ENCODE measurements at regions not wholly inside any gene's neighbourhood (a gene's known extent, or its start where the extent isn't known, plus 50 kb on each side); places are given as distances from the start of the nearest gene placed in this dataset.

DNA sequence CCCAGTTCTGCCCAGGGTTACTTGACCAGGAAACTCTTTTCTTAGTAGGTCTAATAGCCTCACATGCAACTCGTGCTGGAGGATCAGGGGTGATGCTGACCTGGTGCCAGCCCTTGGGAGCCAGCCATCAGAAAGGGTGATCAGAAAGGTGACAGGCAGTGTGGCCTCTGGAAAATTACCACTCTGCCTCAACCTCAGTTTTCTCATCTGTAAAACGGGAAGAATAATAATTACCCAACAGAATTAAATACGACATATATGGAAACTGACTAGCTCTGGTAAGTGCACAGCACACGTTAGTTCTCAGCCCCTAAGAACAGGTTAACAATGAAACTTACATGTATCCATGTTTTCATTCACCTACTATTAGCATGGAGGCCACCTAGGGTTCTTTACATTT is 157.6 kb downstream of the EN1 start:
- Mint-ChIP-seq H3K4me1 (no peaks in the 10 kb centered on the region), H3K4me3 (no peak overlapping the region), H3K27ac (no peak overlapping the region), H3K27me3 (peaks cover 0 to 1% of the 10 kb centered on the region in 2 donors), H3K36me3 (no peaks in the 10 kb centered on the region), H3K9me3 (peaks cover 0 to 11% (median 5%) of the 10 kb centered on the region in 5 donors)
- H3K27ac ChIP-seq (ENCODE audit: low read depth, low read length), result no peak overlapping the region
- no peaks in the 10 kb centered on the region for H3K4me1 ChIP-seq (ENCODE audit: insufficient read depth, low read length)
- no peaks in the 10 kb centered on the region for H3K27me3 ChIP-seq (ENCODE audit: insufficient read depth, low read length, poor library complexity, severe bottlenecking)
- POLR2A ChIA-PET, result no interaction called here
- CTCF ChIA-PET, result no interaction called here
- no peaks in the 10 kb centered on the region for H3K36me3 ChIP-seq (ENCODE audit: insufficient read depth, low read length)
- no peak overlapping the region for H3K4me3 ChIP-seq (ENCODE audit: low read length)
- no peaks in the 10 kb centered on the region for H3K9me3 ChIP-seq (ENCODE audit: low read length)
- no peak for DNase-seq

DNA sequence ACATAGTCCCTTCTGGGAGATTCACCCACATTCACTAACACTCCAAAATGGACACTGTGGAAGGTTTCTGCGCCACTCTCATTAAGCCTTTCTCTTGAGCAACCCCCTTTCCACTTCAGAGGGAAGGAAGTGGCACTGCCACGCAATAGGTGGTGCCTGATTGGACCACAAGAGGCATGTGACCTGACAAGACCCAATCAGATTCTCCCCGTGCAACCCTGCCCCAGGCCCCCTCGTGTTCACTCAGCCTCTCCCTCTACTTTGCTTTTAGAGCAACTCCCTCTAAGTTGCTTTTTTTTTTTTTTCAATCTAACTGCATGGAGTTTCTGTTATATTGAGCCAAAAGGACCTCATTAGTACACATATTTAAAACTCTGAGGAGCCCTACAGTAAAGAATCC is 158.0 kb downstream of the EN1 start:
- POLR2A ChIA-PET, result no interaction called here
- Histone ChIP-seq H3K27me3 (ENCODE audit: insufficient read depth, low read length, poor library complexity, severe bottlenecking) (no peaks in the 10 kb centered on the region), H3K9me3 (ENCODE audit: low read length) (no peaks in the 10 kb centered on the region), H3K4me3 (ENCODE audit: low read length) (no peak overlapping the region), H3K4me1 (ENCODE audit: insufficient read depth, low read length) (no peaks in the 10 kb centered on the region), H3K36me3 (ENCODE audit: insufficient read depth, low read length) (no peaks in the 10 kb centered on the region), H3K27ac (ENCODE audit: low read depth, low read length) (no peak overlapping the region)
- Mint-ChIP-seq H3K9me3 (peaks cover 0 to 11% (median 5%) of the 10 kb centered on the region in 5 donors), H3K27me3 (peaks cover 0 to 1% of the 10 kb centered on the region in 2 donors), H3K36me3 (no peaks in the 10 kb centered on the region), H3K4me3 (no peak overlapping the region), H3K4me1 (no peaks in the 10 kb centered on the region), H3K27ac (no peak overlapping the region)
- DNase-seq, result no peak
- CTCF ChIA-PET, result no interaction called here

DNA sequence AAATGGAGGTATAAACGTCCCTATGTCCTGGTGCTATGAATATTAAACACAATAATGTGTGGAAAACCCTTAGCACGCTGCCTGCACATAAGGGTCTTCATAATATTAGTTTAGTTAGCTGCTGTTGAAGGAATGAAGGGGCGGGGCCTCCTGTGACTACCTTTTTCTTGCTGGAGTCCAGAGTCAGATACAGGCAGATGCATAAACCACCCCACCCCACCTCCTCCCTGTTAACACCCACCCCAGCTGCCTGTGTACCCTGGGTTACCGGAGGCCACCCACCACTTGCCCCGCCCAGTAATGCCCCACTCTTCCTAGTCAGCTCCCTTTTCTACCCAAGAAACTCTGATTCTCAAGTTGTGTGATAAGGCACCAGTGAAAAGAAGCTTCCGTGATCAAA is 158.4 kb downstream of the EN1 start:
- CTCF ChIA-PET, result no interaction called here

DNA sequence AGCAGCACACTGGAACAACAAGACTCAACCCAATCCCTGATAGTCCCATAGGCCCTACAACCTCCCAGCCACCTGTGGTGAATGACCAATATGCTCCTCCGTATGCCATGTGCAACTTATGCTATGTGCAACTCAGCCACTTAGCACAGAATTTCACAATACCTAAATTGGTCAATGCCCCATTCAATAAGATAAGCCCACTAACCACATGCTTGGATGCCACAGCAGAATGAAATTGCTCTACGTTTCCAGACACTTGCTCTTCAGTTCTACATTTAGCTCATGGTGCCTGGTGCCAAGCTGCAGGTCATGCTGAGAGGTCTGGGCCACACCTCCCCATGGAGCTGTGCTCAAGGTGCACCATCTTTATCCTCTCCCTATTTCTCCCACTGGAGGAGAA is 159.8 kb downstream of the EN1 start:
- H3K36me3 ChIP-seq (ENCODE audit: insufficient read depth, low read length), result no peaks in the 10 kb centered on the region
- no peaks in the 10 kb centered on the region for H3K27me3 ChIP-seq (ENCODE audit: insufficient read depth, low read length, poor library complexity, severe bottlenecking)
- H3K27ac ChIP-seq (ENCODE audit: low read depth, low read length), result no peak overlapping the region
- DNase-seq, result no peak
- Mint-ChIP-seq H3K36me3 (no peaks in the 10 kb centered on the region), H3K27ac (no peak overlapping the region), H3K27me3 (peaks cover 0 to 1% of the 10 kb centered on the region in 2 donors), H3K9me3 (peaks cover 0 to 9% (median 5%) of the 10 kb centered on the region in 5 donors), H3K4me3 (no peak overlapping the region), H3K4me1 (no peaks in the 10 kb centered on the region)
- no peak overlapping the region for H3K4me3 ChIP-seq (ENCODE audit: low read length)
- H3K9me3 ChIP-seq (ENCODE audit: low read length), result no peaks in the 10 kb centered on the region
- no peaks in the 10 kb centered on the region for H3K4me1 ChIP-seq (ENCODE audit: insufficient read depth, low read length)
- POLR2A ChIA-PET, result no interaction called here
- CTCF ChIA-PET, result no interaction called here

More for the DNA sequence above, 158.4 kb downstream of the EN1 start:
- H3K4me3 Mint-ChIP-seq, result no peak overlapping the region
- Histone ChIP-seq H3K4me1 (ENCODE audit: insufficient read depth, low read length) (no peaks in the 10 kb centered on the region), H3K27me3 (ENCODE audit: insufficient read depth, low read length, poor library complexity, severe bottlenecking) (no peaks in the 10 kb centered on the region), H3K4me3 (ENCODE audit: low read length) (no peak overlapping the region), H3K27ac (ENCODE audit: low read depth, low read length) (no peak overlapping the region), H3K9me3 (ENCODE audit: low read length) (no peaks in the 10 kb centered on the region), H3K36me3 (ENCODE audit: insufficient read depth, low read length) (no peaks in the 10 kb centered on the region)
- H3K9me3 Mint-ChIP-seq, result peaks cover 0 to 11% (median 5%) of the 10 kb centered on the region in 5 donors
- POLR2A ChIA-PET, result no interaction called here
- H3K36me3 Mint-ChIP-seq, result no peaks in the 10 kb centered on the region
- no peaks in the 10 kb centered on the region for H3K4me1 Mint-ChIP-seq
- no peak overlapping the region for H3K27ac Mint-ChIP-seq
- DNase-seq, result no peak
- peaks cover 0 to 1% of the 10 kb centered on the region in 2 donors for H3K27me3 Mint-ChIP-seq

DNA sequence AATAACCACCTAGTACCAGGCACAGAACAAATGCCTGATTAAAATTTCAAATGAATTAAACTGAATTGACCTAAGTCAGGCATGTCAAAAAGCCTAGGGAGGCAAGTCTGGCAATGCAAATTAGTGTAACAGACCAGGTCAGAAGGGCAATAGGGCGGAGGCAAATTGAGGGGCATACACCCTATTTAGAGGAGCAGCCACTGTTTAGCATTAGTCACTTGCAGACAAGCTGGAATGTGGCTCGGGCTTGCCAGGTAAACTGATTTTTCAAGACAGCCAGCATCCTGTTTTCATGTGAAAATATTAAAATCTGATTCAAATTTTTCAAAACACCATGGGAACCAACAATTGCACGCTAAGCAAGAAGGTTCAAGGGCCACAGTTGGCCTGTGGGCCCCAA is 160.3 kb downstream of the EN1 start:
- Mint-ChIP-seq H3K27me3 (peaks cover 0 to 1% of the 10 kb centered on the region in 2 donors), H3K4me1 (no peaks in the 10 kb centered on the region), H3K27ac (no peak overlapping the region), H3K9me3 (peaks cover 0 to 8% (median 5%) of the 10 kb centered on the region in 5 donors), H3K36me3 (no peaks in the 10 kb centered on the region), H3K4me3 (no peak overlapping the region)
- Histone ChIP-seq H3K4me3 (ENCODE audit: low read length) (no peak overlapping the region), H3K4me1 (ENCODE audit: insufficient read depth, low read length) (no peaks in the 10 kb centered on the region), H3K9me3 (ENCODE audit: low read length) (no peaks in the 10 kb centered on the region), H3K27me3 (ENCODE audit: insufficient read depth, low read length, poor library complexity, severe bottlenecking) (no peaks in the 10 kb centered on the region), H3K27ac (ENCODE audit: low read depth, low read length) (no peak overlapping the region), H3K36me3 (ENCODE audit: insufficient read depth, low read length) (no peaks in the 10 kb centered on the region)
- DNase-seq, result no peak
- POLR2A ChIA-PET, result no interaction called here
- CTCF ChIA-PET, result no interaction called here

DNA sequence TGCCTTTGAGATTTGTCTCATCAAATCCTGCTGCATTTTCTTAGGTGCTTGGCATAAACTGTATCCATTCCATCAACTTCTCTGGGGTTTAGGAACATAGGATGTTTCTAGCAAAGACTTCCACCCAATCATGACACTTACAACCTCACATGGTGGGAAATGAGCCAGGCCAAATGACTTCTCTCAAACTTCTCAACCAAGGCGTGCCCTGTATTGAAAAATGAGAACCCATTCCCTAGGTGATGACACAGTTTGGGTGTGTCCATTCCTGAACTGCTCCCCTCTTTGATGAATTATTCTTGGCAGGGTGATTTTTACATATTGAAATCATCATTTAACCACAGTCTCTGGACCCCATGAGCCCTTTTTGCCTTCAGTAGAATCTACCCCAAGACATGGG is 161.1 kb downstream of the EN1 start:
- H3K9me3 Mint-ChIP-seq, result peaks cover 0 to 5% (median 5%) of the 10 kb centered on the region in 5 donors
- no peaks in the 10 kb centered on the region for H3K36me3 Mint-ChIP-seq
- peaks cover 0 to 1% of the 10 kb centered on the region in 2 donors for H3K27me3 Mint-ChIP-seq
- no peak overlapping the region for H3K4me3 Mint-ChIP-seq
- Histone ChIP-seq H3K27ac (ENCODE audit: low read depth, low read length) (no peak overlapping the region), H3K36me3 (ENCODE audit: insufficient read depth, low read length) (no peaks in the 10 kb centered on the region), H3K4me1 (ENCODE audit: insufficient read depth, low read length) (no peaks in the 10 kb centered on the region), H3K4me3 (ENCODE audit: low read length) (no peak overlapping the region), H3K27me3 (ENCODE audit: insufficient read depth, low read length, poor library complexity, severe bottlenecking) (no peaks in the 10 kb centered on the region), H3K9me3 (ENCODE audit: low read length) (no peaks in the 10 kb centered on the region)
- CTCF ChIA-PET, result no interaction called here
- H3K27ac Mint-ChIP-seq, result no peak overlapping the region
- DNase-seq, result no peak
- no peaks in the 10 kb centered on the region for H3K4me1 Mint-ChIP-seq
- POLR2A ChIA-PET, result no interaction called here

DNA sequence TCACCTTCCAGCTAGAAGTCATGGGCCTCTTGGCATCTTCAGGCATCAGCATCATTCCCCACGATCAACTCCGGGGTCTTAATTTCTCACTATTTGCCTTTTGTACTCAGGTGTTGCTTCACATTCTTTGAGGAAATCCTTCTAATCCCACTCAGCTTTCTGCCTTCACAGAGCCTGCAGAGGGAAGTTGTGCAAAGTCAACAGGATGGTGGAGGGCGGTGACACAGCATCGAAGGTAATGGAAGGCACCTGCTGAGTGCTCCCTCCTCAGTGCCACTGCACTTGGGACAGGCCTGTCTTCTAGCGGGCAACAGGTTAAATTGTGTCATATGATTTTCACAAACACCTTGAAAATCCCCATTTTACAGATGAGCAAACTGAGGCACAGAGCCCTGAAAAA is 164.0 kb downstream of the EN1 start:
- Mint-ChIP-seq H3K27me3 (no peaks in the 10 kb centered on the region), H3K4me1 (no peaks in the 10 kb centered on the region), H3K36me3 (peaks cover 0 to 1% (median 0%) of the 10 kb centered on the region in 3 donors), H3K4me3 (no peak overlapping the region), H3K27ac (no peak overlapping the region), H3K9me3 (peaks cover 0 to 4% (median 0%) of the 10 kb centered on the region in 5 donors)
- Histone ChIP-seq H3K36me3 (ENCODE audit: insufficient read depth, low read length) (no peaks in the 10 kb centered on the region), H3K4me1 (ENCODE audit: insufficient read depth, low read length) (no peaks in the 10 kb centered on the region), H3K9me3 (ENCODE audit: low read length) (no peaks in the 10 kb centered on the region), H3K27me3 (ENCODE audit: insufficient read depth, low read length, poor library complexity, severe bottlenecking) (no peaks in the 10 kb centered on the region), H3K4me3 (ENCODE audit: low read length) (no peak overlapping the region), H3K27ac (ENCODE audit: low read depth, low read length) (no peak overlapping the region)
- POLR2A ChIA-PET, result no interaction called here
- CTCF ChIA-PET, result no interaction called here
- DNase-seq, result no peak

DNA sequence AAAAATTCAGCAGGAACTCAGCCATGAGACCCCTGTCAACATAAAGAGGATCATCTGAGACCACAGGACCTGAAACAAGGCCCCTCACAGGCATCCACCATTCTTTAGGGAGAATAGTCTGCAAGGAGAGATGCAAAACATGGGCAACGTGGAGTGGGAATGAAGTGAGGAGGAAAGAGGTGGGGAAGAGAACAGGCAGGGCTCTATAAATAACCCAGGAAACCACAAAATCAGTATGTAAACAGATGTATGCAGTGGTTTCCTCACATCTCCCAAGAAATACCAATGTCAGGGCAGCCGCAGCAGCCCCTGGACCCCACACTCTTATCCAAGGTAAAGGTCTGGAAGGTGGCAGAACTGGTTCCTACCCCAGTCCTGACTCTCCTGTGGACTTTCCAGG is 168.5 kb downstream of the EN1 start:
- H3K4me1 Mint-ChIP-seq, result no peaks in the 10 kb centered on the region
- Histone ChIP-seq H3K27ac (ENCODE audit: low read depth, low read length) (no peak overlapping the region), H3K4me1 (ENCODE audit: insufficient read depth, low read length) (no peaks in the 10 kb centered on the region), H3K9me3 (ENCODE audit: low read length) (no peaks in the 10 kb centered on the region), H3K36me3 (ENCODE audit: insufficient read depth, low read length) (no peaks in the 10 kb centered on the region), H3K27me3 (ENCODE audit: insufficient read depth, low read length, poor library complexity, severe bottlenecking) (no peaks in the 10 kb centered on the region), H3K4me3 (ENCODE audit: low read length) (no peak overlapping the region)
- peaks cover 0 to 3% (median 0%) of the 10 kb centered on the region in 5 donors for H3K9me3 Mint-ChIP-seq
- H3K36me3 Mint-ChIP-seq, result peaks cover 0 to 1% (median 0%) of the 10 kb centered on the region in 3 donors
- no peak overlapping the region for H3K27ac Mint-ChIP-seq
- no peak overlapping the region for H3K4me3 Mint-ChIP-seq
- ChIA-PET POLR2A (no interaction called here), CTCF (no interaction called here)
- H3K27me3 Mint-ChIP-seq, result no peaks in the 10 kb centered on the region
- no peak for DNase-seq

DNA sequence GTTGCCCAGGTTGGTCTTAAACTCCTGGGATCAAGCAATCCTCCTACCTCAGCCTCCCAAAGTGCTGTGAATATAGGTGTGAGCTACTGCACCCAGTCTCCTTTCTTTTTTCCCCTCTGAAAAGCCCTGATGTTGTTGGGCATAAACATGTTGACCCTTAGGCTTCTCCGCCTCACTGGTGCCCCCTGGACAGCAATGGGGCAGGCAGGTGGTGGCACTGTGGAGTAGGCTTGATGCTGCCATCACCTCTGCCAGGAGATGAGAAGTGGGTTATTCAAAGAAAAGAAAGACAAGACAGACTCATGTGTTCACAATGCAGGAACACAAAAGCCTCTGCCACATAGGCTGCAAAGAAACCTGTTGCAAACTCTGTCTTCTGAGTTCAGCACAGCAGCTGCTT is 169.9 kb downstream of the EN1 start:
- Histone ChIP-seq H3K4me3 (ENCODE audit: low read length) (no peak overlapping the region), H3K27me3 (ENCODE audit: insufficient read depth, low read length, poor library complexity, severe bottlenecking) (no peaks in the 10 kb centered on the region), H3K4me1 (ENCODE audit: insufficient read depth, low read length) (no peaks in the 10 kb centered on the region), H3K36me3 (ENCODE audit: insufficient read depth, low read length) (no peaks in the 10 kb centered on the region), H3K9me3 (ENCODE audit: low read length) (no peaks in the 10 kb centered on the region), H3K27ac (ENCODE audit: low read depth, low read length) (no peak overlapping the region)
- no peak overlapping the region for H3K27ac Mint-ChIP-seq
- H3K27me3 Mint-ChIP-seq, result no peaks in the 10 kb centered on the region
- no peak for DNase-seq
- POLR2A ChIA-PET, result no interaction called here
- no peaks in the 10 kb centered on the region for H3K4me1 Mint-ChIP-seq
- H3K4me3 Mint-ChIP-seq, result no peak overlapping the region
- CTCF ChIA-PET, result no interaction called here
- H3K36me3 Mint-ChIP-seq, result peaks cover 0 to 1% (median 0%) of the 10 kb centered on the region in 3 donors
- peaks cover 0 to 3% (median 0%) of the 10 kb centered on the region in 5 donors for H3K9me3 Mint-ChIP-seq
